ENCODE measurements at regions not wholly inside any gene's neighbourhood (a gene's known extent, or its start where the extent isn't known, plus 50 kb on each side); places are given as distances from the start of the nearest gene placed in this dataset.

DNA sequence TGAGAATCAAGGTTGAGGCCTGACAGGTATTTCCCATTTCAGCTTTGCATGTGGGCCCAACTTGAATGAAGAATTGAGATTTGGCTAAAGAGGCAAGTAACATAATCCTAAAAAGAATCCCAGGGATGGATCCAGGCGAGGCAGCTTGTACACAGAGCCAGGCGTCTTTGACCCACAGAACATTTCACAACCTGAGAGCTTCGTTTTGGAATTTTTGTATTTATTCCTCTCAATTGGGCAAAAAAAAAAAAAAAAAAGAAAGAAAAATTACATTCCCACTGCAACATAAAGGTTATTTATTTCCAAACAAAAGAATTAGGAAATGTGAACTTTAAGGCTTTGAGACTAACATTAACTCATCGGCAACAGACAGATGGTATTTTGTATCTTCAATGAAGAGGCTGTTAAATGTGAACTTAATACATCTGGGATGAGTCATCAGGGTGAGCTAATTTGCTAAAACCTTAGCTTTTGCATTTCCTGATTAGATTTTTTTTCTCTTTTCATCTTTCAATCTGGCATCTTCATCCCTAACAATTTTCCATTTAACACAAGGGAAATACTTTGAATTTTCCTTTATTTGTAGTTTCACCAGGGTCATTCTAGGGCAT, 478.5 kb upstream of the TNP1 start:
- TF ChIP-seq, protein P1, sequence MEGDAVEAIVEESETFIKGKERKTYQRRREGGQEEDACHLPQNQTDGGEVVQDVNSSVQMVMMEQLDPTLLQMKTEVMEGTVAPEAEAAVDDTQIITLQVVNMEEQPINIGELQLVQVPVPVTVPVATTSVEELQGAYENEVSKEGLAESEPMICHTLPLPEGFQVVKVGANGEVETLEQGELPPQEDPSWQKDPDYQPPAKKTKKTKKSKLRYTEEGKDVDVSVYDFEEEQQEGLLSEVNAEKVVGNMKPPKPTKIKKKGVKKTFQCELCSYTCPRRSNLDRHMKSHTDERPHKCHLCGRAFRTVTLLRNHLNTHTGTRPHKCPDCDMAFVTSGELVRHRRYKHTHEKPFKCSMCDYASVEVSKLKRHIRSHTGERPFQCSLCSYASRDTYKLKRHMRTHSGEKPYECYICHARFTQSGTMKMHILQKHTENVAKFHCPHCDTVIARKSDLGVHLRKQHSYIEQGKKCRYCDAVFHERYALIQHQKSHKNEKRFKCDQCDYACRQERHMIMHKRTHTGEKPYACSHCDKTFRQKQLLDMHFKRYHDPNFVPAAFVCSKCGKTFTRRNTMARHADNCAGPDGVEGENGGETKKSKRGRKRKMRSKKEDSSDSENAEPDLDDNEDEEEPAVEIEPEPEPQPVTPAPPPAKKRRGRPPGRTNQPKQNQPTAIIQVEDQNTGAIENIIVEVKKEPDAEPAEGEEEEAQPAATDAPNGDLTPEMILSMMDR (conservative IDR thresholded peaks at IDR 0.05), result no peak
- no peak for TF ChIP-seq EZH2 (IDR thresholded peaks at IDR 0.05; ENCODE audit: low read depth)

All from PC-9 (cell line).